ENCODE measurements at regions not wholly inside any gene's neighbourhood (a gene's known extent, or its start where the extent isn't known, plus 50 kb on each side); places are given as distances from the start of the nearest gene placed in this dataset.

GRCh38 chr1:234917495-234918180, 211.0 kb downstream of the TOMM20 start:
- Histone ChIP-seq H3K27ac (ENCODE audit: low read depth, low read length) (no peak overlapping the region), H3K9me3 (ENCODE audit: control insufficient read depth in 1 of 2, insufficient read depth in 1 of 2, low read depth in 1 of 2, low read length in 2 of 2) (no peaks in the 10 kb centered on the region), H3K79me2 (ENCODE audit: insufficient read depth, low read length) (no peaks in the 10 kb centered on the region), H3K27me3 (ENCODE audit: insufficient read depth, low read length) (no peaks in the 10 kb centered on the region), H3K36me3 (ENCODE audit: control insufficient read depth in 1 of 2, insufficient read depth in 2 of 2, low read length in 2 of 2) (no peaks in the 10 kb centered on the region), H3K4me2 (ENCODE audit: low read length) (no peak overlapping the region), H3K4me1 (ENCODE audit: control insufficient read depth in 1 of 2, insufficient read depth in 2 of 2, low read length in 2 of 2) (no peaks in the 10 kb centered on the region), H2AFZ (ENCODE audit: low read depth, low read length, poor library complexity, severe bottlenecking) (no peak overlapping the region), H3K9me2 (ENCODE audit: insufficient read depth) (no peaks in the 10 kb centered on the region), H4K20me1 (ENCODE audit: insufficient read depth) (no peaks in the 10 kb centered on the region), H3K4me3 (replicated peaks in 1 of 2; ENCODE audit: low read depth in 1 of 2, low read length in 2 of 2) (no peak overlapping the region), H3K9ac (ENCODE audit: low read length) (no peak overlapping the region)
- TF ChIP-seq EZH2phosphoT487 (IDR thresholded peaks at IDR 0.05; ENCODE audit: borderline replicate concordance) (no peak), POLR2AphosphoS5 (IDR thresholded peaks at IDR 0.05; ENCODE audit: low read depth, low read length) (no peak), POLR2A (IDR thresholded peaks at IDR 0.05; ENCODE audit: borderline replicate concordance, extremely low read depth, insufficient read depth, insufficient read length) (no peak), JUND (IDR thresholded peaks at IDR 0.05) (no peak), ELF1 (IDR thresholded peaks at IDR 0.05; ENCODE audit: borderline replicate concordance, low read depth) (no peak), CBX3 (IDR thresholded peaks at IDR 0.05; ENCODE audit: low read depth) (no peak), ZBTB33 (IDR thresholded peaks at IDR 0.05; ENCODE audit: extremely low read depth, insufficient replicate concordance, low read length) (no peak), TCF7L2 (IDR thresholded peaks at IDR 0.05; ENCODE audit: borderline replicate concordance, extremely low read depth, insufficient read depth, insufficient read length) (no peak), YY1 (IDR thresholded peaks at IDR 0.05; ENCODE audit: extremely low read depth, insufficient replicate concordance, low read depth, low read length) (no peak), ZFX (IDR thresholded peaks at IDR 0.05) (no peak), FOSL1 (IDR thresholded peaks at IDR 0.05; ENCODE audit: low read depth) (no peak), SP1 (IDR thresholded peaks at IDR 0.05; ENCODE audit: low read depth) (no peak)
- TF ChIP-seq, protein P1, sequence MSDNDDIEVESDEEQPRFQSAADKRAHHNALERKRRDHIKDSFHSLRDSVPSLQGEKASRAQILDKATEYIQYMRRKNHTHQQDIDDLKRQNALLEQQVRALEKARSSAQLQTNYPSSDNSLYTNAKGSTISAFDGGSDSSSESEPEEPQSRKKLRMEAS (IDR thresholded peaks at IDR 0.05): no peak
- TF ChIP-seq, protein P2, sequence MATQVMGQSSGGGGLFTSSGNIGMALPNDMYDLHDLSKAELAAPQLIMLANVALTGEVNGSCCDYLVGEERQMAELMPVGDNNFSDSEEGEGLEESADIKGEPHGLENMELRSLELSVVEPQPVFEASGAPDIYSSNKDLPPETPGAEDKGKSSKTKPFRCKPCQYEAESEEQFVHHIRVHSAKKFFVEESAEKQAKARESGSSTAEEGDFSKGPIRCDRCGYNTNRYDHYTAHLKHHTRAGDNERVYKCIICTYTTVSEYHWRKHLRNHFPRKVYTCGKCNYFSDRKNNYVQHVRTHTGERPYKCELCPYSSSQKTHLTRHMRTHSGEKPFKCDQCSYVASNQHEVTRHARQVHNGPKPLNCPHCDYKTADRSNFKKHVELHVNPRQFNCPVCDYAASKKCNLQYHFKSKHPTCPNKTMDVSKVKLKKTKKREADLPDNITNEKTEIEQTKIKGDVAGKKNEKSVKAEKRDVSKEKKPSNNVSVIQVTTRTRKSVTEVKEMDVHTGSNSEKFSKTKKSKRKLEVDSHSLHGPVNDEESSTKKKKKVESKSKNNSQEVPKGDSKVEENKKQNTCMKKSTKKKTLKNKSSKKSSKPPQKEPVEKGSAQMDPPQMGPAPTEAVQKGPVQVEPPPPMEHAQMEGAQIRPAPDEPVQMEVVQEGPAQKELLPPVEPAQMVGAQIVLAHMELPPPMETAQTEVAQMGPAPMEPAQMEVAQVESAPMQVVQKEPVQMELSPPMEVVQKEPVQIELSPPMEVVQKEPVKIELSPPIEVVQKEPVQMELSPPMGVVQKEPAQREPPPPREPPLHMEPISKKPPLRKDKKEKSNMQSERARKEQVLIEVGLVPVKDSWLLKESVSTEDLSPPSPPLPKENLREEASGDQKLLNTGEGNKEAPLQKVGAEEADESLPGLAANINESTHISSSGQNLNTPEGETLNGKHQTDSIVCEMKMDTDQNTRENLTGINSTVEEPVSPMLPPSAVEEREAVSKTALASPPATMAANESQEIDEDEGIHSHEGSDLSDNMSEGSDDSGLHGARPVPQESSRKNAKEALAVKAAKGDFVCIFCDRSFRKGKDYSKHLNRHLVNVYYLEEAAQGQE (IDR thresholded peaks at IDR 0.05; ENCODE audit: low read depth): no peak
- TF ChIP-seq, protein P3, sequence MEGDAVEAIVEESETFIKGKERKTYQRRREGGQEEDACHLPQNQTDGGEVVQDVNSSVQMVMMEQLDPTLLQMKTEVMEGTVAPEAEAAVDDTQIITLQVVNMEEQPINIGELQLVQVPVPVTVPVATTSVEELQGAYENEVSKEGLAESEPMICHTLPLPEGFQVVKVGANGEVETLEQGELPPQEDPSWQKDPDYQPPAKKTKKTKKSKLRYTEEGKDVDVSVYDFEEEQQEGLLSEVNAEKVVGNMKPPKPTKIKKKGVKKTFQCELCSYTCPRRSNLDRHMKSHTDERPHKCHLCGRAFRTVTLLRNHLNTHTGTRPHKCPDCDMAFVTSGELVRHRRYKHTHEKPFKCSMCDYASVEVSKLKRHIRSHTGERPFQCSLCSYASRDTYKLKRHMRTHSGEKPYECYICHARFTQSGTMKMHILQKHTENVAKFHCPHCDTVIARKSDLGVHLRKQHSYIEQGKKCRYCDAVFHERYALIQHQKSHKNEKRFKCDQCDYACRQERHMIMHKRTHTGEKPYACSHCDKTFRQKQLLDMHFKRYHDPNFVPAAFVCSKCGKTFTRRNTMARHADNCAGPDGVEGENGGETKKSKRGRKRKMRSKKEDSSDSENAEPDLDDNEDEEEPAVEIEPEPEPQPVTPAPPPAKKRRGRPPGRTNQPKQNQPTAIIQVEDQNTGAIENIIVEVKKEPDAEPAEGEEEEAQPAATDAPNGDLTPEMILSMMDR (IDR thresholded peaks at IDR 0.05 in 2 of 3, conservative IDR thresholded peaks at IDR 0.05 in 1 of 3; ENCODE audit: borderline replicate concordance in 1 of 3, insufficient read depth in 1 of 3, low read depth in 2 of 3, low read length in 2 of 3): no peak
- ChIA-PET CTCF (no interaction called here), POLR2A (no interaction called here), RAD21 (ENCODE audit: low non-redundant PET in 1 of 2, low total read pairs in 2 of 2, uncharacterized antibody in 2 of 2, unreplicated experiment in 2 of 2) (no interaction called here)
- no TSS peak for BruUV-seq (replicated peaks)
- DNase-seq (ENCODE audit: low read depth, low spot score) (no peak), ATAC-seq (no peak)
- intact Hi-C loops (cut with micrococcal nuclease): no loop called here
